Hippocampal formation (tissue), 2 donors: ENCODE measurements at regions not wholly inside any gene's neighbourhood (a gene's known extent, or its start where the extent isn't known, plus 50 kb on each side); places are given as distances from the start of the nearest gene placed in this dataset.

Experiments used
- DNase-seq, 2 donors: peaks; one replicate each; lab custom pipeline; 2025; lab: John Stamatoyannopoulos, UW

GRCh38 chr1:57868239-57868638, 444.4 kb upstream of the DAB1 start:
- DNase-seq, result no peak

- no peak for DNase-seq
Observed at GRCh38 chr1:57866998-57867397, 443.1 kb upstream of the DAB1 start.

- DNase-seq, result no peak
Observed at GRCh38 chr1:57860931-57861565, 437.2 kb upstream of the DAB1 start.

GRCh38 chr1:57860325-57860724, 436.5 kb upstream of the DAB1 start:
- peak in 1 of 2 donors; percentile 49 for DNase-seq

GRCh38 chr1:57858740-57859139, 434.9 kb upstream of the DAB1 start:
- DNase-seq, result no peak

- no peak for DNase-seq
Observed at GRCh38 chr1:57857809-57858208, 433.9 kb upstream of the DAB1 start.

- DNase-seq, result no peak
Observed at GRCh38 chr1:57854436-57854835, 430.6 kb upstream of the DAB1 start.

- no peak for DNase-seq
Observed at GRCh38 chr1:57850176-57850940, 426.5 kb upstream of the DAB1 start.

GRCh38 chr1:57848406-57848805, 424.5 kb upstream of the DAB1 start:
- DNase-seq, result no peak

GRCh38 chr1:57845041-57845440, 421.2 kb upstream of the DAB1 start:
- peak in 1 of 2 donors; percentile 12 for DNase-seq

GRCh38 chr1:57844382-57844980, 420.6 kb upstream of the DAB1 start:
- DNase-seq, result no peak

- DNase-seq, result no peak
Observed at GRCh38 chr1:57843760-57844159, 419.9 kb upstream of the DAB1 start.

GRCh38 chr1:57839526-57839925, 415.7 kb upstream of the DAB1 start:
- no peak for DNase-seq

GRCh38 chr1:57839067-57839466, 415.2 kb upstream of the DAB1 start:
- no peak for DNase-seq

GRCh38 chr1:57835620-57836019, 411.8 kb upstream of the DAB1 start:
- DNase-seq, result no peak

- no peak for DNase-seq
Observed at GRCh38 chr1:57833296-57833695, 409.4 kb upstream of the DAB1 start.

- DNase-seq, result peak in 1 of 2 donors; percentile 2
Observed at GRCh38 chr1:57832612-57833011, 408.8 kb upstream of the DAB1 start.

GRCh38 chr1:57831624-57832023, 407.8 kb upstream of the DAB1 start:
- DNase-seq, result no peak

GRCh38 chr1:57826535-57826934, 402.7 kb upstream of the DAB1 start:
- no peak for DNase-seq

GRCh38 chr1:57824535-57824934, 400.7 kb upstream of the DAB1 start:
- DNase-seq, result no peak

GRCh38 chr1:57820356-57821095, 396.7 kb upstream of the DAB1 start:
- DNase-seq, result no peak

GRCh38 chr1:57819893-57820292, 396.0 kb upstream of the DAB1 start:
- no peak for DNase-seq
